H1 (cell line): ENCODE measurements at regions not wholly inside any gene's neighbourhood (a gene's known extent, or its start where the extent isn't known, plus 50 kb on each side); places are given as distances from the start of the nearest gene placed in this dataset.

ENCODE experiments used
- CEBPB ChIP-seq: IDR thresholded peaks from 2 replicates; pipeline ENCODE4 v1.6.1; 2012; ENCODE audit warnings: low read depth, low read length
- CTCF ChIP-seq, 3 experiments: IDR thresholded peaks; 1 replicate in 2 of 3; 2 replicates in 1 of 3; pipeline versions ENCODE4 v1.5.1 to v1.6.1; 2011; ENCODE audit warnings: low read length in 3 of 3, mild to moderate bottlenecking in 3 of 3, inconsistent platforms in 2 of 3, low read depth in 1 of 3, moderate library complexity in 1 of 3; ENCODE audit not compliant: insufficient read depth in 1 of 3; ENCODE audit errors: control extremely low read depth in 1 of 3
- EGR1 ChIP-seq: IDR thresholded peaks from 2 replicates; pipeline ENCODE4 v1.6.1; 2011; ENCODE audit warnings: low read depth, low read length, borderline replicate concordance
- HDAC2 ChIP-seq, 2 experiments: fragments of 300-600 bp in 1 of 2; sonication (generic) in 1 of 2; IDR thresholded peaks; 2 replicates each; pipeline ENCODE4 v1.6.1; 2011 to 2012; ENCODE audit warnings: low read depth in 2 of 2, low read length in 2 of 2, mild to moderate bottlenecking in 2 of 2, moderate library complexity in 2 of 2, borderline replicate concordance in 1 of 2, inconsistent platforms in 1 of 2
- TF ChIP-seq, protein P1 (sequence below): IDR thresholded peaks from 2 replicates; pipeline ENCODE4 v1.6.1; 2012; ENCODE audit warnings: inconsistent platforms

GRCh38 chr14:29993143-29993542 is 65.5 kb upstream of the PRKD1 start:
- TF ChIP-seq, protein P1, sequence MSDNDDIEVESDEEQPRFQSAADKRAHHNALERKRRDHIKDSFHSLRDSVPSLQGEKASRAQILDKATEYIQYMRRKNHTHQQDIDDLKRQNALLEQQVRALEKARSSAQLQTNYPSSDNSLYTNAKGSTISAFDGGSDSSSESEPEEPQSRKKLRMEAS: no peak
- TF ChIP-seq CTCF (IDR thresholded peaks at IDR 0.05; ENCODE audit: control extremely low read depth in 1 of 3, insufficient read depth in 1 of 3, low read depth in 1 of 3, low read length in 3 of 3): no peak
- TF ChIP-seq CEBPB: no peak
- TF ChIP-seq EGR1: no peak
- no peak for TF ChIP-seq HDAC2 (IDR thresholded peaks at IDR 0.05; ENCODE audit: borderline replicate concordance in 1 of 2, low read depth in 2 of 2, low read length in 2 of 2)
